Astrocyte (in vitro differentiated cells and primary cell): ENCODE measurements at regions not wholly inside any gene's neighbourhood (a gene's known extent, or its start where the extent isn't known, plus 50 kb on each side); places are given as distances from the start of the nearest gene placed in this dataset.

Experiments used
- CTCF ChIP-seq: IDR thresholded peaks from 2 replicates; pipeline ENCODE4 v1.5.1; 2011; ENCODE audit warnings: low read depth, mild to moderate bottlenecking, inconsistent platforms, low read length, moderate library complexity; ENCODE audit not compliant: insufficient read depth
- EZH2 ChIP-seq: IDR thresholded peaks from 2 replicates; pipeline ENCODE4 v1.6.1; 2012; ENCODE audit warnings: mild to moderate bottlenecking, low read length, inconsistent platforms; ENCODE audit not compliant: insufficient read depth

- TF ChIP-seq CTCF (no peak), EZH2 (no peak)
These were observed 279.9 kb upstream of the MKLN1 start for GRCh38 chr7:131047651-131048304.
